NCI-H226 (cell line): ENCODE measurements at regions not wholly inside any gene's neighbourhood (a gene's known extent, or its start where the extent isn't known, plus 50 kb on each side); places are given as distances from the start of the nearest gene placed in this dataset.
"Not testable (repeated sequence)": the region's sequence is repeated elsewhere in the genome, so short reads cannot be mapped to it uniquely, and the experiment has no call there.

Experiments
- DNase-seq: peaks from one replicate; pipeline ENCODE4 v3.0.0-alpha.2; 2015

DNA sequence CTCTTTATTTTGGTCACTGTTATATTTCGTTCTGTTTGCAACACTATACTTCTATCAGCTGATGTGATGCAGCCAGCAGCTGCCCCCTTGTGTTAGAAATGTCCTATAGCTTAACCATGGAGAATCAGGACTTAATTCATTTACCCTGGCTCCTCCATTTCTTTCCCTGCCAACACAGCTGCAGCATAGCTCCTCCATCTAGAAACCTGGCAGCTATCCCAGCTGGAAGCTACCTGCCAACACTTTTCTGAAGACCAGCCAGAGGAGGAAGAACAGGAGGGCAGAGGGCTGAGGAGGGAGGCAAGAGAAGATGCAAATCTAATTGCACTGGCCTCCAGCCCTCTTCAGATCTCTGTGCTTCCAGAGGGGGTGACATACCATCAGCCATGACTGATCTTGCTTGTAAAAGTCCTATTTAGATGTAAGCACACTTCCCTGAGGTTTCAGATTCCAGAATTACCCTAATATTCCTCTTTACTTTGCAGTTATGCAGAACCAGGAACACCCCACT lies 156.8 kb upstream of the TMEM260 start:
- DNase-seq: peak; percentile 5

DNA sequence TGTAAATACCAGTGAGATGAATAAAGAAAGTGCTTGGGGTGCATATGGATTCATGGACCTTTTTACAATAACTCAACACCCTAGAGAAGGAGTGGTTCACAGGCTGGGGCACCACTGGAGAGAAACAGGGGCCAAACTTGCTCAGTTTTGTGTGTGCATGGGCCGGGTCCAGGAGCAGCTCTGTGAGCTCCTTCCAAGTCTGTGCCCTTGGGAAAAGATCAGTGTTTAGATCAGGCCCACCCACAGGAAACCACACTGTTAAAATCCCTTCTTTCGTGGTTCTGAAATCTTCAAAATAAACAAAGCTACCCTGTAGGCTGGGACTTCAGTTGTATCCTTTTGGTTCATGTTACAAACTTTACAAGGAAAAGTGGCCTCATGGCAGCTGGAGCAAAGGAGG lies 156.1 kb upstream of the TMEM260 start:
- DNase-seq: no peak

DNA sequence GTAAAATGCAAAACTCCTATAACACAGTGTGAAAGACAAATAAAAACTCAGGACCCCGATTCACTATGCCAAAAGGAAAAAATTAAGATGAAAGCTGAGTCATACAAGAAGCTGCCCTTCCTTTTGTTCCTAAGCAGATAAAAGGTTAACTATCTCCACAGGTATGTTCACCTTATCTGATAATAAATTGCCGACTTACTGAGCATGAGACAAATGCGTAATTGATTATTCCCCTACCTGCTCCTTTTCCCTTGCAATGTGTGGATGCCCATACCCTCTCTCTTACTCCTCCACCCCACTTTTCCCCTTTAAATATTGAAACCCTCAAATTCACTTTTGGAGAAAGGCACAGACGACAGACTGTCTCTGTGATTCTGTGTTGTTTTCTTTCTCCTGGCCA lies 148.6 kb upstream of the TMEM260 start:
- DNase-seq: no peak

DNA sequence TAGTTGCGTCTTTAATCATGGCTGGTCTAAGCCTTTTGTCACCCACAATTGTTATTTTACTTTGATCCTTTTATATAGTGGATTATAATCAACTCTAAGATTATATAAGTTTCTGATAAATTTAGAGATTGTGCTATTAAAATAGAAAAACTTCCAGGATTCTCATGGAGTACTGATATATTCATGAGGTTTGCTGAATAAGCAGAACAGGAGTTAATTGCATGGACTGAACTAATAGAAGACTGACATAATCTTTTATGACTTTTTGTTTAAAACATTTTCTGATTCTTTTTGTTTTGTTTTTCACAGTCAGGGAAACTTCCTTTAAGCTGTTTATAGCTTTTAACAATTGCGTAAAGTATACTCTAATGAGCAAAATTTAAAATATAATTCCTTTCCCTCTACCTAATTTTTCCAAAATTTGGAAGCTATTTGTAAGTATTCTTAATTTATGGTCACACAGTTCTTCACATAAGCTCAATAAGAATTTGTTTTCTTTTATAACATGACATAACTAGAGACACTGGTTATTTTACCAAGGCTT lies 129.9 kb upstream of the TMEM260 start:
- no peak for DNase-seq

DNA sequence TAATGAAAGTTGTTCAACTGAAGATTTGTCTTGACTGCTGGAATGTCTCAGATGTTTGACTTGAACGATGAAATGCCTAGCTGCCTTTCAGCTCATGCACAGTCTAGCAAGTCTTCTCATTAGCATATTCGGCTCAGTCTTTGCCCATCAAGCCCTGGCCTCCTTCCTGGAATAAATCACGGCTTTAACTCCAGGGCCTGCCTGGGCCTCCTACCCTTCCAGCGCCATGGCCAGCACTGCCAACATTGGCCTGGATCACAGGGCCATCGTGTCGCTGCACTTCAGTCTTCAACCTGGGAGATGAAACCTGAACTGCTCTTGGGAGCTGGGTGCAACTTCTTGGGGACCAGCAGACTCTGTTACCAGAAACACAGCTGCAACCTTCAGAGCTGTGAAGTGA lies 126.7 kb upstream of the TMEM260 start:
- DNase-seq: no peak

DNA sequence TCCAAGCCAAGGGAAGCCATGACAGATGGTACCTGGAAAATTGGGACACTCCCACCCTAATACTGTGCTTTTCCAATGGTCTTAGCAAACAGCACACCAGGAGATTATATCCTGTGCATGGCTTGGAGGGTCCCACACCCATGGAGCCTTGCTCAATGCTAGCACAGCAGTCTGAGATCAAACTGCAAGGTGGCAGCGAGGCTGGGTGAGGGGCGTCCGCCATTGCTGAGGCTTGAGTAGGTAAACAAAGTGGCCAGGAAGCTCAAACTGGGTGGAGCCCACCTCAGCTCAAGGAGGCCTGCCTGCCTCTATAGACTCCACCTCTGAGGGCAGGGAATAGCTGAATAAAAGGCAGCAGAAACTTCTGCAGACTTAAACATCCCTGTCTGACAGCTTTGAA lies 124.9 kb upstream of the TMEM260 start:
- DNase-seq: not testable (repeated sequence)

DNA sequence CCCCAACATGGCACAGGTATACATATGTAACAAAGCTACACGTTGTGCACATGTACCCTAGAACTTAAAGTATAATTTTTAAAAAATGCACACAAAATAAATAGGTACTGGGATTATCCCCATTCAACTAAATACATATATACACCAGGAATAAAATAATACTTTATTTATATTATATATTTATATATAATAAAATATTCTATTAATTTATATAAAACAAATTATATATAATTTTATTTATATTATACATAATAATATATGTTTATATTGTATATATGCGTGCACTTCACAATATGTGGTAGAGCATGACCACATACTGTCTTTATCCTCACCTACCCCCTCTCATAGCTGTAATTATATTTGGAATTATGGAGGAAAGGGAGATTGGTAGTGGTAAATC lies 119.1 kb upstream of the TMEM260 start:
- no peak for DNase-seq

DNA sequence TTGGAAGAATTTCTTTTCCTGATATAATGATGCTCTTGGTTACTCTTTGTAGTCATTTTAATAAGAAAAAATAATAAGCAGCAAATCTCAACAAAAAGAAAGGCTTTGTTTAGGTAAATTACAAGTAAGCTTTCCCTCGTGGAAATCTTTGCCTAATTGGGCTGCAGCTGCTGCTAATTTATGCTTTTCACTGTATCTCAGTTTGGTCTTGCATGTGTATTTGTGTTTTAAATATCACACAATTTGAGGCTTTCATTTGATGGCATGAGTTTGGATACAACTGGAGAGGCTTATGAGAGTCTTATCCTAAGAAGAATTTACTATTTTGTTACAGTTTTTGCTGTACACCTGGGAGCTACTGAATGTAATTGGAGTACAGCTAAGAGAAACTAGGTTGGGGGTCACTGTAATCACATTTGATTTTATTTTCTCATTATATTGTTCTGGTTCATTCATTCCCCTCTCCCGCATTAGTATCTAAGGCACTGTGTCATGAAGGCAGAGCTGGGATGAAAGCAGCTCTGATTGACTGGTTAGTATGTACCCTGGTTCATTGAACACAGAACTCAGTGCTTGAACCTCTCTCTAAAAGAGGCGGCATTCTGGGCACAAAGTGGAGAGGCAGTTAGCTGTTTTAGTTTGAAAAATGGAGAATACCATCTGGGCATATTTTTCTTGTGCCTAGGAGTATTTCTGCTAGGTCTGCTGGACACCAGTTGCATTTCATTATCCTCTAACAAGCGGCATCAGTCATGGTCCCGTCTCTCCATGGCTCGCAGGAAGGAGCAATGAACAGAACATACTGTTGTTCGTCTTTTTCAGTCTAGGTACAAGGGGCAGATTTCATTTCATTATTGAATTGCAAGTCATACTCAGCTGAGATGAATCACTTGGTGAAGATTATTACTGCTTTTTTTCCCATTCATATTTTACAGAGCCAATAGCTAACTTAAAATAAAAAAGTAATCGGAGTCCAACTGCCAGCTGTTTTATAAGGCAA lies 118.0 kb upstream of the TMEM260 start:
- DNase-seq: no peak

DNA sequence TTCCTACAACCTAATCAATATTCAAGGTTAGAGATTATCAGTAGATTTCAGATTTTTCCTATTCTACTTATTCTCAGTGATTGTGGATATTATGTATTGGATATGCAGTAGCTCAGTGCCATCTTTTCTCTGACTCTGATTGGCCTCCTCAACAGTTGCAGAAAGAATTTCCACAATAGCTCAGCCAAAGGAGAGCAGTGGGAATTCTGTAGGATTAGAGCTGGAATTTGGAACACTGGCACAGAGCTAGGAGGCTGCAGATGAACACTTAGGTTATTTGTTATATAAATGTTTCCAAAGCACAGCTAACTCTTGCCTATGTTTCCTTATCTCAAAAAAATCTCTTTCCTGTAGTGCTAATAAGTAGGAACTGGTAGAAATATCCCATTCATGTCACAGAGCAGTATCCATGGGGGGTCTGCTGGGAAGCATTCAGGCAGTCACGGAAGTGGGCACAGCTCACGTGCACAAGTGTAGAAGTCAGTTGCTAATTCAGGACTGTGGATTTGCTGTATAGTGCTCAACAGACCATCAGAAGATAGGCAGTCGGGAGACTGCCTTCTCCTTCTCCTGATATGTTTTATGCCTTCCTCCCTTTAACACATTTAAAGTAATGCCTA lies 116.2 kb upstream of the TMEM260 start:
- no peak for DNase-seq

DNA sequence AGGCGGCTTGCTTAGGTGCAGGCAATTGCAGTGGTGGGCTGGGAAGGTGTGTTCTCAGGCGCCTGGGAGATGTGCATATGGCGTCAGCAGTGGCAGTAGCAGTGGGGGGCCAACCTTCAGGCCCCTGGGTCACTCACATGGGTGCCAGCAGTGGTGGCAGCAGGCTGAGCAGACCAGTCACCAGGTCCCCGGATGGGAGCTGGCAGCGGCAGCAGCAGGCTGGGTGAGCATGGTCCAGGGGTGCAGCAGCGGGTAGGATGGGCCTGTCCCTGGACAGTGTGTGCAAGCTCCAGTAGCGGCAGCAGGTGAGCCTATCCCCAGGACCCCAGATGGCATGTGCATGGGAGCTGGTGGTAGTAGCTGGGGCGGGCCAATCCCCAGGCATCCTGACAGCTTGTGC lies 108.5 kb upstream of the TMEM260 start:
- DNase-seq: no peak

DNA sequence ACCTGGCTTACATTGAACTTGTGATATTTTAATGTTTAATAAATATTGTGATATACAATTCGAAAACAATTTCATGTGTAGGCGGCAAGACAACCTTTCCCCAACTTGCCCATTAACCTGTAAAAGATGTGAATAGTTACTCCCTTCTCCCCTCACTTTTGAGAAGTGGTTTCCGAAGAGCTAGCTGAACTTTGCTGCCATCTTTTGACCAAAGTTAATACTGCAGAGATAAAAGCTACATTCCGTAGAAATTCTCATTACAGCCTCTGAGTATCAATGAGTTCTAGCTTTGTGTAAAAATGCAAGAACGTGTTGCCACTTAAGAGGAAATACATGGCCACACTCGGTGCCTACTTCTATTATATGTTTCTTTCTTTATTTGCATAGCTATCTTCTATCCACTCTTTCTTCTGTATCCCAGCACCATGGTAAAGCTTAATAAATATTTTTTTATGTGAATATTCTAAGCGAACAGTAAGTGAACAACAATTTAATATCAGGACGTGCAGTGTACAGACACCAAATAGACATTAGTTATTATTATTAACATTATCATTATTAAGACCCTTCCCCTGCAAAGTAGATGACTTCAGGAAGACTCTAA lies 105.1 kb upstream of the TMEM260 start:
- DNase-seq: no peak

DNA sequence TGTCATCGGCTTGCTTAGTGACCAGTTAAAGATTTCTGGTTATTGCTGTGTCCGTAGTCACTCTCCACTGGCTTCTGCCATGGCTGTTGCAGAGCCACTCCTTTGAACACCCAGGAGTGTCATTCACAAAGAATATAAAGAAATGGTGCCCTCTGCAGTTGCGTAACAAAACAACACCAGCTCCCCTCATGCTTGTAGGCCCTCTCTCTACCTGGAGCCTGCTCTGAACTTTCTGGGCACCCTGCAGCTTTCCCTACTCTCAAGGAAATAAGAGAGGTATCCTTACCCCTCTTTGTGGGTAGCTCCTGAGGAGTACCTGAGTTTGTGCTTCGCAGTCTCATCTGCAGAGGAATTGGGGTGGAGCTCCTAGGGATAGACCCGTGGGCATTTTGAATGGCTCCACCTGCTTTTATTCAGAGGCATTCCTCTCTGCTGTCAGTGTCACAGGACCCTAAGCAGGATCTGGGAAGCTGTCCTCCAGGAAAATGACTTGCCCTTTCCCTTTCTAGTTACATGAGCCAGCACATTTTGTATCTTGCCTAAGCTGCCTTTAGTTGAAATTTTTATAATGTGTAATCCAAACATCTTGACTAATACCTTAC lies 97.2 kb upstream of the TMEM260 start:
- no peak for DNase-seq

DNA sequence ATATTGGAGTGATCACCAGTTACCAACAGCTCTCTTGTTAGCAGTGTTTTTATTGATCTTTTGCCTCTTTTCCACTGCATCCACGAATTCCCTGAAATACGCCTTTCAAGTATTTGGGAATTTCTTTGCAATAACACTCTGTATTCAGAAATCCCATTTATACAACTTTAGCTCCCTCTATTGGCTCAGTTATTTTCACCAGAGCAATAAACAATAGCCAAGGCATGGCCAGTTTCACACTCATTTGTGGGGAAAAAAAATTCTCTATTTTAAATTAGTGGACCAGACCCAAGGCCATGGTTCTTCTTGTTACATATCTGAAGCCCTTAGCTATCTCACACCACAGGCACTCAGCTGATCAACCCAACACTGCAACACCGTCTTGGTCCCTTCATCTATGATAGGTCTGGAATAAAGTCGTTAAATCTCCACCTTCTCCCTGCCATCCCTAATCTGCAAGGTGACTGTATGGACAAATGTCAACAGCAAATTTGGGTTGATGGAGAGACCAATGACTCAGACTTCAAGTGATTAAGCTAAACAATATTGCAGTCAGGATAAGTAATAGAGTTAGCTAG lies 92.4 kb upstream of the TMEM260 start:
- DNase-seq: no peak

DNA sequence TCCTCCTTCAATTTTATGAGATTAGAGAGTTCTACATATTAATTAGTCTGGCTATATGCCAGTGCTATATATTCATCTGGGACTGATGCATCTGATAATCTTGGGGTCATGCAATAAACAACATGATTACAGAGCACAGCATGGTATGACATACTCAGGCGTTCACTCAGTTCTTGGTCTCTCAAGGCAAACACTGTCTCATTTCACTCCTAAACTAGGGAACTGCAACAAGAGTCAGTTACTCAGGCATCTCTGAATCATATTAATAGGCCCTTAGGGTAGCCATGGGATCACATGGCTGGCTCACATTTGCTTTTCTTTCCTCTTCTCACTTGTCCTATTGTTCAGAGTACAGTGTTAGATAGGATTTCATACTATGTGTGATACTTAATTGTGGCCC lies 91.8 kb upstream of the TMEM260 start:
- no peak for DNase-seq

DNA sequence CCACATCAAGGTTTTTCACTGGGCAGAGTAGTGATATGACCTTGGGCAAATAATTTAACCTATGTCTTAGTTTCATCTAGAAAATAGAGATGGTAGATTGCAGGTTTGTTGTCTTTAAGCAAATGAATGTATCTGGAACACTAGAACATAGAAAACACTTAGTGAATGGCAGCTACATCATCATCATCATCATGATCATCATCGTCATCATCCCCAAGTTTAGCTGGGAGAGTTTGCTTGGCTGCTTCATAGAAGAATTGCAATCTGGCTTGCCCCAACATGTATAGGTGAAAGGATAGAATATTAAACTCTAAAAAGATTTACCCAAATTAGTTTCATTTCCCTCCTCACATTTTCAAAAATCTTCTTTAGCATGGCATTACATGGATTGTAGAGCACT lies 91.3 kb upstream of the TMEM260 start:
- DNase-seq: no peak

DNA sequence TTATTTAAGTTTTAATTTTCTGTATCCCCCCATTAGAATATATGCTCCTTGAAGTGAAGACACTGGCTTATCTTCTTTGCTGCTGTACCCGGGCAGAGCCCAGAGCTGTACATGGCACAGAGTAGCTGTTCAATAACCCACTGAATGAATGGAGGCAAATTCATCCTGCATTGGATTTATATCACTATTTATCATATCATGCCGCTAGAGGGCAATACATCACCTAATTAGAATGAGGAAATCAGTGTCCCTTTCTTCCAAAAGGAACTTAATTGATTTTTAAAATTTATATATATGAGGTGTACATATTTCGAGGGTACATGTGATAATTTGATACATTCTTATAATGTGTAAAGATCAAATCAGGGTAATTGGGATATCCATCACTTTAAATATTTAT lies 89.2 kb upstream of the TMEM260 start:
- peak; percentile 21 for DNase-seq

DNA sequence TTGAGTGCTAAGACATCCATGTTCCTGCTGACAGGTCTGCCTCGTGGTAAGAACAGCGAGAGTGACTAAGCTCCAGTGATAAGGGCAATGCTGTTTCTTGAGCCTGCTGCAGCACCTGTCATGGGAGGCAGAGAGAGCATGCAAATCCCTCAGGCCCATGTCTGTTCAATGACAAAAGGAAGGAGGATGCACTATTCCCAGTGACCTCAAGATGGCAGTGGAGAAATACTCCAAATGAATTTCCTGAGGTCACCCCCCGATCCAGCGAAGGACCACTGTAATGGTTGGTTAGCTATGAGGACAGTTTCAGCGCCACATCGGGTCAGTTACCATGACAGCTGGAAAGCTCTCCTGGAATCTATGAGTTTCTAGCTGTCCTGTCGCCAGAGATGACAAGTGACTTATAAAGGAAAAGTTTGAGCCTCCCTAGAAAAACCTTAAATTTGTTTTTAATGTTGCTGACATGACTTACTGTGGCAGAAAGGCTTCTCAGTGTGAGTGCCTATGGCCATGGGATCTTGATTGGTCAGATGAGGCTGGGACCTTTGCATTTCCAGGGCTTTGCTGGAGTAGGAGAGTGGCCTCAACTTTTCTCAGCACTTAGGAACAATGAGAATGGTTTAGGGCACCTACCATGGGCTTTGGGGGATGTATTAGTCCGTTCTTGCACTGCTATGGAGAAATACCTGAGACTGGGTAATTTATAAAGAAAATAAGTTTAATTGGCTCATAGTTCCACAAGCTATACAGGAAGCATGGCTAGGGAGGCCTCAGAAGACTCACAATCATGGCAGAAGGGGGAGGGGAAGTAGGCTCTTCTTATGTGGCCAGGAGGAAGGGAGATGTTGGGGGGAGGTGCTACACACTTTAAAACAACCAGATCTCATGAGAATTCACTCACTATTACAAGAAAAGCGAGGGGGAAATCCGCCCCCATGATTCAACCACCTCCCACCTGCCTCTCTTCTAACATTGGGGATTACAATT lies 88.0 kb upstream of the TMEM260 start:
- peak; percentile 29 for DNase-seq

DNA sequence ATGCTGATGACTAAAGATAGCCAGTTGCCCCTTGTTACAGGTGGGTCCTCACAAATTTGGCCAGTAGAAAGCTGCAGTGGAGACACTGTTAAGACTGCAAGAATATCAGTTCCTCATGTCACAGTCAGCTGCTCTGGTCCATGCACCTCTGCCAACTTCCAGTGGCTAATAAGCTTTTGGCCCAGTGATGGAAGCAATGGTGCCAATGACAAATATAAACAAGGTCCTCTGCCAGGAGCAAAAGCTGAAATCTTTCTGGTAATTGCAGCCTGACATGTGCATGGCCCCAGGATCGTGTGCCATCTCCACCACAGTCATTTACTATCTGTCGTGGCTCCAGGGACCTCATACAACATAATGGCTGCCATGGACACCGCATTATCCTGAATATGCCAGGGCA lies 85.4 kb upstream of the TMEM260 start:
- no peak for DNase-seq

DNA sequence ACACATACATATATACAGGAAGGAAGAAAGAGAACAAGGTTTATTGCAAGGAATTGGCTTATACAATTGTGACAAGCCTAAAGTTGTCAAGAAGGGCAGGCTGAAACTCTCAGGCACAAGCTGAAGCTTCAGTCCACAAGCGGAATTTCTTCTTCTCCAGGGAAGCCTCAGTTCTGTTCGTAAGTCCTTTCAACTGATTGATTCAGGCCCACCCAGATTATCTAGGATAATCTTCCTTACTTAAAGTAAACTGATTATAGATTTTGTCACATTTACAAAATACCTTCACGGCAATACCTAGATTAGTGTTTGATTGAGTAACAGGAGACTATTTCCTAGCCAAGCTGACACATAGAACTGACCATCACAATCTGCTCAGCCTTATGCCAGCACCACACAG lies 81.5 kb upstream of the TMEM260 start:
- no peak for DNase-seq

DNA sequence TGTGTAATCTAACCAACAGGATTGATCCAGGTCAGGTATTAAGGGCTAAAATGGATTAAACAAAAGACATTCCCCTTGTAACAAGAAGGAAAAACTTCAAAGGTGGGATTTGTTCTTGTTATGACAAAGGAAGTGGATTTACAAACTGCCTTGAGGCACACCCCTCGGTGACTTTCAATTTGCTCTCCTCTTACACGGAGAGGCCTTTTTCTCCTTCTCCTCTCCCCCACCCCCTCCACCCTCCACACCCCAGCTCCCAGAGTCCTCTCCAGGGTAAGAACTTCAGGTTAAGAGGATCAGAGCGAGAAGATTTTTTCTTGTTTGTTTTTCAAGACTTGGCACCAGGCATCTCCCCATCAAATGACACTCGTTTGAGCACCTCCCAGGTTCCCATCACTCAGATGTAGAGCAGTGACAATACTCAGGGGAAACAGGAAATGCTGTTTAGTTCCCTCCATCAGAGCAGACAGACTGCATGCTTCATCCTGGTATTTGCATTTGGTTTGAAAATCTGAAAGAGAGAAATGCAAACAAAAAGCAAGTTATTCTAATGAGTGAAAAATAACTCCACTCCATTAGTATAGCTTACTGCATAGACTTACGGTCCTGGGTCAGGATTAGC lies 77.6 kb upstream of the TMEM260 start:
- no peak for DNase-seq

DNA sequence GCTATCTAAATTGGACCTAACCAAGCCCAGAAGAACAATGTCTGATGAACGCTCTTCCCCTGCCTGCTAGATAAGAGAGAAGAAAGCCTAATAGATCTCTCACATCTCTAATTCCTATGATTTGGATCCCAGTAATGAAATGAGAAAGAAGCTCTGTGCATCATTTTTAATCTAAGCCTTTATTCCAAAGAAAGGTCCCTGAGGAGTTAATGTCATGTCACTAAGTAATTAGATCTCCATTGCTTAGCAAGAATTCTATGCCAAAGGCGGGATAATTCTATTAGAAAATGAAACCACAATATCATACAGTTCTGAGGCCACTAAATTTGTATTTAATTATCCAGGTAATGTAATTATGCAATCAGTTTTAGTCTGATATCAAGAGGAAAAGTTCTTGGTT lies 74.2 kb upstream of the TMEM260 start:
- no peak for DNase-seq
